HG03565 (cell line): ENCODE measurements at regions not wholly inside any gene's neighbourhood (a gene's known extent, or its start where the extent isn't known, plus 50 kb on each side); places are given as distances from the start of the nearest gene placed in this dataset.
"Not testable (repeated sequence)": the region's sequence is repeated elsewhere in the genome, so short reads cannot be mapped to it uniquely, and the experiment has no call there.

Experiments
- ATAC-seq: cut with Tn5 transposase; IDR thresholded peaks from one replicate; pipeline ENCODE4 v1.9.1; 2021; ENCODE audit warnings: mild to moderate bottlenecking, moderate library complexity; ENCODE audit not compliant: unreplicated experiment

DNA sequence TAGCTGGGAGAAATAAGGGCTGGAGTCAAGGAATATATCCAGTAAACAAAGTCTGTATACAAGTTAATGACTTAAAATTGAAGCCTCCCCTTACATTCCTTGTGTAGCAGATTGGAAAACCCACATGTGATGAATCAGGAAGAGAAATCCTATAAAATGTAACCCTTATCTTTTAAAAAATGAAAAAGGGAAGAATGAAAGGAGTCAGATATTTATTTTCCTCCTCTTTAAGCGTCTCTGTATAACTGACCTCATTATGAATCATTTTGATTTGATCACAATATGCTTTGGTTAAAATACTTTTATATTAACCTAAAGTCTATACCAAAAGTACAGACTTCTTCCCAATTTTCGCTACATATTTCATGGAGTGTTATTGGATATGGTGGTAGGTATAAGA, 316.3 kb upstream of the STAC start:
- no peak for ATAC-seq

DNA sequence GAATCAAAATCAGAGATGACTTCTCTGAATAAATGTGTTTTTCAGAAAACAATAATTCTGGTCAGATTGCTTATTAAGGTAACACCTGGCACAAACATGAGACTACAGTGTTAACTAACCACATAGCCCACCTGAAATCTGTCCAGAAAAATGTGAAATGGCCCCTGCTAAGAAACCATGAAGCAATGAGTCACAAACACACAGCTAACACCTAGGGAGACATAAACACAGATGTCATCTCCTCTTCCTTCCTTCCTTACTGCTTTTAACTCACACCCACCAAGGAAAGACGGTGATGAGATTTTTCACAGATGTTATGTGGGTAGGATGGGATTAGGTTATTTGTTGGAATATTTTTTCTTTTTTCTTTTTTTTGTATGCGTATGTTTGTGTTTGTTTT, 315.0 kb upstream of the STAC start:
- no peak for ATAC-seq

DNA sequence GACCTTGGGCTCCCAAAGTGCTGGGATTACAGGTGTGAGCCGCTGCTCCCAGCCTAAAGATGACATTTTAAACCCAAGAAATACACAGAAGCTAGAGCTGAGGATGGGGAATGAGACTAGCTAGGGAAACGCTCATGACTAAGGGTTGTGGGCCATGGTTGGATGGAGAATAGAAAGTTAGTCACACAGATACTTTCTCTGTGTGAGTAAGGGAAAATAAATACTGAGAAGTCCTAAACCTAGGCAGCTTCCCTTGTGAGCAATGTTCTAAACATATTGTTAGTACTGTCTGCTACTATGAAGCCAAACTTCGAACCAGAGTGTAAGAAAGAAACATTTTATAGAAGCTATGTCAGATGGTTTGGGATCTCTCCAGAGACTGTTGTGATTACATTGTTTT, 304.8 kb upstream of the STAC start:
- no peak for ATAC-seq

DNA sequence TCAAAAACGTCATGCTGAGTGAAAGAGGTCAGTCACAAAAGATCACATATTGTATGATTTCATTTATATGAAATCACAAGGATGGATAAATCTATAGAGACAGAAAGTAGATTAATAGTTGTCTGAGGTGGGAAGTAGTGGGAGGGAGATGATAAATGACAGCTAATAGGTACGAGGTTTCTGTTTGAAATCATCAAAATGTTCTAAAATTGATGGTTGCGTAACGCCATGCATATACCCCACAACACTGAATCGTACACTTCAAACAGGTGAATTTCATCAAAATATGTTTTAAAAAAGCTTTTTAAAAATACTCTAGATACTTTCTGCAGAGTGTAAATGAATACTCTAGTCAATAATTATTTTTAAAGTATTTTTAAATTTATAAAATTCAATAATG, 303.0 kb upstream of the STAC start:
- no peak for ATAC-seq

DNA sequence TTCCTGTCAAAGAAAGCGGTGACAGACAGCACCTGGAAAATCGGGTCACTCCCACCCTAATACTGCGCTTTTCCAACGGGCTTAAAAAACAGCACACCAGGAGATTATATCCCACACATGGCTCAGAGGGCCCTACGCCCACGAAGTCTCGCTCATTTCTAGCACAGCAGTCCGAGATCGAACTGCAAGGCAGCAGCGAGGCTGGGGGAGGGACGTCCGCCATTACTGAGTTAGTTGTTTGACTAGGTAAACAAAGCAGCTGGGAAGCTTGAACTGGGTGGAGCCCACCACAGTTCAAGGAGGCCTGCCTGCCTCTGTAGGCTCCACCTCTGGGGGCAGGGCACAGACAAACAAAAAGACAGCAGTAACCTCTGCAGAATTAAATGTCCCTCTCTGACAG, 297.3 kb upstream of the STAC start:
- ATAC-seq, result not testable (repeated sequence)

DNA sequence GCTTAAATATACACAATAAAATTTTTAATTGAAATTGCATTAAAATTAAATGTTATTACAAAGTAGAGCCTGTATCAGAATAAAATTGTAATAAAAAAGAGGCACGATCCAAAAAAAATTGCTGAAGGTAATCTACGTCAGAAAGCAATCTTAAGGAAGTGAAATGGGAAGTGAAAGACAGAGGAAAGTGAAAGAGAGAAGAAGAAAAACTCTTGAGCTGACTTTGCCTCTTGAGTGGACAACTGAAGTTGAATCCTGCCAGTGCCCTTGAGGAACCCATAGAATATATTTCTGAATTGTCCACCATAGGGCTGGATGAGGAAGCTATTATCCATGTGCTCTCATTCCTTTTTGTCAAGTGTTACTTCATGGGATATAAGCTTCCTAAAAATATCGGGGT, 285.1 kb upstream of the STAC start:
- no peak for ATAC-seq

DNA sequence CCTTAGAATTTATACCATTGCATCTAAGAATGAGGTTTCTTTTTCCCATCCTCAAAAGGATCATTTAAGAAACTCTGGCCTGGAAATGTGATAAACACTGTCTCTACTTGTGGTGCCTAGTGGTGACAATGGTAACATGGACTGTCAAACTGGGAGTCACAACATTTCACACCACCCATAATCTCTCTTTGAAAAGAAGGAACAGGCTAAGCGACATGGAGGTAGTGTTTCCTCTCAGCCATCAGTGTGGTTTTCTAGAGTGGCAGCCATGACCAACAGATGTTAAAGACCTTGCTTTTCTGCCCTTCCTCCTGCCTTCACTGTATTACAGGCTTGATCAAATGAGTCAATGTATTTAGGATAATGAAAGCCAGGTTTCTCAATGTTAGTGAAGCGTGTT, 283.1 kb upstream of the STAC start:
- no peak for ATAC-seq

DNA sequence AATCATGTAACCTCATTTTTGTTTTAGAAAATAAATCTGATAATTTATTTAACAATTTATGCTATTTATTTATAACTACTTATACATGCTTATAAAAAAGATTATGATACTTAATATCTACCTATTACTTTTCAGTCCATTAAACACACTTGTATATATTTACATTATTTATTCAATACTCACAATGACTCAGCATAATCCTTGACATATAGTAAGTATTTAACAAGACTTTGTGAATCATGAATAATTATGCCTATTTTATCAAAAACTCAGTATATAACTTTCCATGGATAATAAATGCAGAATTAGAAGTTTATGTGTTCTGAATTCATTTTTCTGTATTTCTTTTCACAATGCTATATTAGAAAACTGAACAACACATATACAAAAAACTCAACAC, 266.0 kb upstream of the STAC start:
- ATAC-seq, result no peak

DNA sequence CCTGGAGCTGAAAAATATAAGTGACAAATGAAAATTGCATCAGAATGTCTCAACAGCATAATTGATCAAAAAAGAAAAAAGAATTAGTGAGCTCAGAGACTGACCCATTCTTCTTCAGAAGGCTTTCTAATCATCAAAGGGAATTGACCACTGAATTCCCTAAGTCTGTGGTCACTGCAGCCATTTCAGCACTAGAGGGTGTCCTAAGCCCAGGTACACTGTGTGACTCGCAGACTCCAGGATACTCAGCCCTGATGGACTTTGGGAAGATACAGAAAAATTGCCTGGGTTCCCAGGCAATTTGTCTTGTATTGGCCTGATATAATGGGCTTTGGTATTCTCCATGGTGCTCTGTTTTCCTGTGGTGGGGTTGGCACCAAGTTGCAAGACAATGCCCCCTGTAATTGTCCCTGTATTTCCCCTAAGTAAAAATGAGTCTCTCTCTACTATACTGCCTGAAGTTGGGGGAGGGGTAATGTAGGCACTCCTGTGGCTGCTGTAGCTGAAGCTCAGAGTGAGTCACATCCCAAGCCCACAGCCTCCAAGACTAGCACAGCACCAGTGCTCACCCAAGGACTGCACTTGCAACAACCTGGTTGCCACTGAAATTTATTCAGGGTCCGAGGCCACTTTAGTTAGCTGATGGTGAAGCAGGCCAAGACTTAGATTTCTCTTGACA, 256.0 kb upstream of the STAC start:
- no peak for ATAC-seq

DNA sequence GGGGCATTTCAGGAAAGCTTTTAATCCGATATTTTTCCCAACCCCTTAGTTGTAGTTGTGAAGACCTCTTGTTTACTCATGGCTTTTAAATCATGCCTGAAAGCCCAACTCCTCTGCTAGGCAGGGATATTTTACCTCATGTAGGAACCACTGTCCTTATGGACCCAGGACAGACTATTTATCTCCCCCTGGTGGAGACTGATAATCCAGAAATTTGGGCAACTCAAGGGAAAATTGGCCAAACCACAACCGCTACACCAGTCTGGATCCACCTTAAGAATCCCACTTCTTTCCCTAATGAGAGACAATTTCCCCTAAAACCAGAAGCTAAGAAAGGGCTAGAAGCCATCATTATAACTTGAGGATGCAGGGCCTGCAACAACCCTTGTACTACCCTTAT, 248.1 kb upstream of the STAC start:
- ATAC-seq, result no peak

DNA sequence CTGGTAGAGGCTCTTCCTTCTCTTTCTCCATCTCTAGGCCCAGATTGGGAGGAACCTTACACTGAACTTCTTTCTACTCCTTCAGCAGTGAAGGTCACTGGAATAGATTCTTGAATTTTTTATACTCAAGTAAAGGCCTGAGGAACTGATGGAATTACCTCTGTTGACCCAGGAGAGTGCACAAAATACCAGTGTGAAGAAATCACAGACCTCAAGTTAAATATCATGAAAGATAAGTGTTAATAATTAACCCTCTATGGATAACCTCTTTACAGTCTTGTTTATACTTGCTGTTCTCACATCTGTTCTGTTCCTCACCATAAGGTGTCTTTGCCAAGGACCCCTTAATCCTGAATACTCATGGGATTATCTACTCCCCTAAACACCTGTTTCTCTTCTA, 244.4 kb upstream of the STAC start:
- ATAC-seq, result no peak

DNA sequence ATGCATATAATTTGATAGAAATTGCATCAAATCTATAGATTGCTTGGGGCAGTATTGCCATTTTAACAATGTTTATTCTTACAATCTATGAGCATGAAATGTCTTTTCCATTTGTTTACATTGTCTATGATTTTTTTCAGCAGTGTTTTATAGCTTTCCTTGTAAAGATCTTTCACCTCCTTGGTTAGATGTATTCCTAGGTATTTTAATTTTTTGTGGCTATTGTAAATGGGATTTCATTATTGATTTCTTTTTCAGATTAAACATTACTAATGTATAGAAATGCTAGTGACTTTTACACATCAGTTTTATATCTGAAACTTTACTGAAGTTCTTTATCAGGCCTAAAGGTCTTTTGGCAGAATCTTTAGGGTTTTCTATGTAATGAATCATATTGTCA, 237.6 kb upstream of the STAC start:
- no peak for ATAC-seq

DNA sequence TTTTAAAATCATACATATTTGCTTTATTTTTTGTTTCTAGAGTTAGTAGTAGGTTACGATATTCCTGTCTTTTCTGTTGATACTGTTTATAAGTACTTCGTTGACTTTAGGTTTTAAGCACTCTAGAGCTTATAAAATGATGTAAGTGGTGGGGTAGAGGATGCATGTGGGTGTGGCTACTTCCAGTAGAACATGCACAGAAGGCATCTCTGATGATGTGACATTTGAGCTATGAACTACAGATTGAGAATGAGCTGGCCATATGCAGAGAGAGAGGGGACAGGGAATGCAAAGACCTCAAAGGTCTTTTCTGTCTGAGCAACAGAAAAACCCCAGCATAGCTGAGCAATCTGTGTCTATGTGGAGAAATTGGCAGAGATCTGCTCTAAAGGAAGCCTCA, 233.9 kb upstream of the STAC start:
- ATAC-seq, result no peak

DNA sequence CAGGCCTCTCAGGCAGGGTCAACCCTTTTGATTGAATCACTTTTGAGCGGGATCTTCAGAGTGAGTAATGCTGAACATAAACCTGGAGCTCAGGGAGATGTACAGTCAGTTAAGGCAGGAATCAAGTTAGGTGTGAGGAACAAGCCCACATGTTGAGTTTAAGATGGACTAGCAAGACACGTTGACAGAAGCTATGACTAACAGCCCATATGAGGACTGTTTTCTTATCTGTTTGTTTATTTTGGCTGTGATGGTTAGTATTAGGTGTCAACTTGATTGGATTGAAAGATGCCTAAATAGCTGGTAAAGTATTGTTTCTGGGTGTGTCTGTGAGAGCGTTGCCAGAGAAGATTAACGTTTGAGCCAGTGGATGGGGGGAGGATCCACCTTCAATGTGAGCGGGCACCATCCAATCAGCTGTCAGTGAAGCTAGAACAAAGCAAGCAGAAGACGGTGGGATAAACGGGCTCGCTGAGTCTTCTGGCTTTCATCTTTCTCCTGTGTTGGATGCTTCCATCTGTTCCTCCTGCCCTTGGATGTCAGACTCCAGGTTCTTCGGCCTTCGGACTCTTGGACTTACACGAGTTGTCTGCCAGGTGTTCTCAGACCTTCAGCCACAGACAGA, 232.3 kb upstream of the STAC start:
- no peak for ATAC-seq

DNA sequence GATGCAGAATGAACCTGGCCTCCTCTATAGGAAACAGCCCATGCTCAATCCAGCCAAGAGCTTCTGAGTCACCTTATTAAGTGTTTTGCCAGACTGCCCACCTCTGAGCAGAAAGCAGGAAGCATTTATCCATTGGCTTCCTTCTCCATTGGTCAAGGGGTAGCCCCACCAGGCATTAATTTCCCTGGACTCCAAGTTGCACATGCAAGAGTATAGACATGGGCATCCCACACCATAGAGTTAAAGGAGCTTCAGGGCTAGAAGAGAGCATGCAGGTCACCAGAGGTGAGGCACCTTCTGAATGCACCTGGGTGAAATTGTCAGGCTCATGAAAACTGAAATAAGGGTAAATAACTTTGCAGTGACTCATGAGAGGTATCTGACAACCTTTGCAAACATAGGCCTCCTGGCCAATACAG, 230.8 kb upstream of the STAC start:
- ATAC-seq, result no peak

DNA sequence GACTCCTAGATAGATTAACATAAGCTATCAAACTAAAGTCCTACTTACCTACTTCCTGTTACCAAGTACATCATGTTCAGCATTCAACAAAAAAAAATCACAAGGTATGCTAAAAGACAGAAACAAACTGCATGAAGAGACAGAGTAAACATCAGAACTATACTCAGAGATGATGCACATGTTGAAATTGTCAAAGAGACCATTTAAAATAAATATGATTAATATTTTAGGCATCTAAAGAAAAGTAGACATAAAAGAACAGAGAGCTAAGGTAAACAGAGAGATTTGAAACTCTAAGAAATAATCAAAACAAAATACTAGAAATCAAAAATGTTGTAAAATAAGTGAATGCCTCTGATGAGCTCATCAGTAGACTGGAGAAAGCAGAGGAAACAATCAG, 224.8 kb upstream of the STAC start:
- ATAC-seq, result no peak

DNA sequence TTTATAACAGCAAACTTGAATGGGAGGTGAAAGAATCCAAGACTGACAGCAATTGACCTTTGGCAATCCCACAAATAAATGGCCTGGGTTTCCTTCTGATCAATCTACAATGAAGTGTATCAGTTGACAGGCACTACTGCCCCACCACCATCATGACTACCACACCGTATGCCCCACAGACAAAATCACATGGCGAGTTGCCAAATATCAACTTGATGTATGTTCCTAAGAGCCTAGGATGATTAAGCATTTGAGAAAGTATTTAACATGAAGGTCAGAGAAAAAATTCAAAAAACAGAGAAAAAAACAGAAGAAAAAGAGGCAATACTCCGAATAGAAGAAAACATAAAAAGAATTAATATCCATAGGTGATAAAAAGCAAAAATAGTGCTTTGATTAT, 215.9 kb upstream of the STAC start:
- no peak for ATAC-seq

DNA sequence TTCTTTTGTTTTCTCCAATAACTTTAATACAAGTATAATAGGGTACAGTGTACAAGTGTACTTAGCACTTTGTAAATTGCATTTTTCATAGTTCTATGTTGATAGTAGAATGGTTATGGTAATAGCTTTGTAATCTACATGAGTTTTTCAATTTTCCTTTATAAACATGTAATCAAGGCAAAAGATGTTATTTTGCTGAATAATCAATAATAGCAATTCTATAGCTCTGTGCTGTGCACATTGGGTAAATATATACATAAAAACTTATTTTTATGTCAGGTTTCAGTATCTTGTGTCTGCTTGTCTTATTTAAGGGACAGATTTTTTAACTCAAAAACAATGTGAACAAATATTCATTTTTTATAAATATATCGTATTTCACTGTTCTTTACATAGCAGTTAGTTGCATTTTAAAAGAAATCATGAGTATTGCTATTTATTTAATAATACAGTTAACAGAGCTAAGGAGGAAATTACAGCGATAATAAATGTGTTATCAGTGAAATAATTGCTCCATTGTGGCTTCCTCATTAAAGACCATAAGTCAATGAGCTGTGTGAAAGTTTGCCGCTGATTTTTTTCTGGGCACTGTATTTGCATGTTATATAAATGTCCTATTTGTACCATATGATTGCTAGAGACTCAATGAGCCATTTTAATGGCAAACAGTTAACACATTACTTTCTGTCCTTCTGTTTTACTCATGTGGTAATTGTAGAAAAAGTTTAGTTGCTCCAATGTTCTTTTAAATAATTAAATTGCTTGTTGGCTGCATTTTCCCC, 214.6 kb upstream of the STAC start:
- ATAC-seq, result no peak

DNA sequence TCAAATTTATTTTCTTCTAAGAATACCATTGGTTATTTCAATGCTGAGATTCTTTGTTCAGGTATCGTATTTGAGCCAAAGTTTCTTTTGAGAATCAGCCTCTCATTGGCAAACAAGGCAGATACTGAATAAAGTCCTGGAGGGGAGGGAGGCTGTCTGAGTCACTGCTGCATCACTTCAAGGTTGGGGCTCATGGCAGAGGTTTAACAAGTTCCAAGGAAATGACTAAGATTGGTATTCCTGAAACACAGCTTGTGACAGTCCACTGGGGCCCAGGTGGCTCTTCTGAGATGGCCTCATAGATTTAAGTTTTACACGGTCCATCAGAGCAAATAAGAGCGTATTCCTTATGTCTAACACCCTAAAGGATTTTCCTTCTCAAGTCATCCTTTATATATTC, 213.8 kb upstream of the STAC start:
- no peak for ATAC-seq

DNA sequence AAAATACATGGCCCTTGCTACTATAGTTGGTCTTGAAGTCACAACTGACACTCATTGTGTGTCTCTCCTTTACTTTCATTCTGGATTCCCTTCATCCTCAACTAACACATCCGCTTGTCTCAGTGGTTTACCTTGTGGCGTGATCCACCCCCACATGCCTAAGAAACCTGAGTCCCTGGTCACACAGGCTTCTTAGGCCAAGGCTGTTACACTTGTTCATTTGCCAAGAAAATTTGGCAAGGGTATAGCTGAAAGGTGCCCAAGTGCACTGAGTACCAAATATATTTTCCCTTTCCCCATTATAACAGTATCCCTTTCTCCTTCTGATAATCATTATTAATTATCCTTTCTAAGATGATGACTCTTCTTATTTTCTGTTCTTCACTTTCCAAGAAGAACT, 207.6 kb upstream of the STAC start:
- no peak for ATAC-seq

DNA sequence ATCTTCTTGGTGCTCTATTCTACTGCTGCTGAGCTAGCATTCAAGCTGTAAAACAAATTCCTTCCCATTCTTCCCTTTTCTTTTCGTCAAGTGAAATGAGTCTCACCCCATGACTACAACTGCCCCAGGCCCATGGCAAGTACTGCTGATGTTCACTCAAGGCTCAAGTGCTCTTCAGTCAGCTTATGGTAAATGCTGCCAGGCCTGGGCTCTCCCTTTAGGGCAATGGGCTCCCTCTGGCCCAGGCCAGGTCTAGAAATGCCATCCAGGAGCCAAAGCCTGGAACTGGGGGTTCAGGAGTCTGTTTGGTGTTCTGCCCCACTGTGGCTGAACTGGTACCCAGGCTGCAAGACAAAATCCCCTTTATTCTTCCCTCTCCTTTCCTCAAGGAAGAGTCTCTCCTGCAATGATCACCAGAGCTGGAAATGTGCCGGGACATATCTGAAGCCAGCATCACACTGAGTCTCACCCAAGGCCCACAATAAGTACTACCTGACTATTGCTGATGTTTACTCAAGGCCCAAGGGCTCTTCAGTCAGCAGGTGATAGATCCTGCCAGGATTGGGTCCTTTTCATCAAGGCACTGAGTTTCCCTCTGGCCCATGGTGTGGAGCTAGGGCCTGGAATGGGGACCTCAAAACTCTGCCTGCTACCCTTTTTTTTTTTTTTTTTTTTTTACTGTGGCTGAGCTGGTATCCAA, 205.0 kb upstream of the STAC start:
- no peak for ATAC-seq
